GM12878 (cell line): ENCODE measurements at regions not wholly inside any gene's neighbourhood (a gene's known extent, or its start where the extent isn't known, plus 50 kb on each side); places are given as distances from the start of the nearest gene placed in this dataset.

Source experiments
- SP1 ChIP-seq: IDR thresholded peaks from one replicate; pipeline ENCODE4 v1.6.1; 2011; ENCODE audit warnings: low read depth, low read length
- SUPT20H ChIP-seq: IDR thresholded peaks from 2 replicates; pipeline ENCODE4 v1.6.1; 2011; ENCODE audit warnings: low read depth, mild to moderate bottlenecking, low read length, moderate library complexity, borderline replicate concordance; ENCODE audit not compliant: control insufficient read depth
- TCF3 ChIP-seq: IDR thresholded peaks from 2 replicates; pipeline ENCODE4 v1.6.1; 2012; ENCODE audit warnings: low read depth, mild to moderate bottlenecking, low read length, borderline replicate concordance; ENCODE audit not compliant: insufficient read depth
- TF ChIP-seq, protein P1 (sequence below): IDR thresholded peaks from 2 replicates; pipeline ENCODE4 v1.6.1; 2012; ENCODE audit warnings: mild to moderate bottlenecking, low read depth, low read length
- TF ChIP-seq, protein P2 (sequence below): fragments of 450-650 bp; IDR thresholded peaks from 2 replicates; pipeline ENCODE4 v1.6.1; 2017; ENCODE audit warnings: mild to moderate bottlenecking, low read depth, inconsistent platforms; ENCODE audit not compliant: poor library complexity, severe bottlenecking
- TF ChIP-seq, protein P3 (sequence below): IDR thresholded peaks from 2 replicates; pipeline ENCODE4 v1.6.1; 2012; ENCODE audit warnings: low read depth, low read length, improper control_type of control experiment
- TF ChIP-seq, protein P4 (sequence below): fragments of 150-350 bp; IDR thresholded peaks from 2 replicates; pipeline ENCODE4 v1.6.1; 2014; ENCODE audit warnings: mild to moderate bottlenecking, low read depth, low read length

DNA sequence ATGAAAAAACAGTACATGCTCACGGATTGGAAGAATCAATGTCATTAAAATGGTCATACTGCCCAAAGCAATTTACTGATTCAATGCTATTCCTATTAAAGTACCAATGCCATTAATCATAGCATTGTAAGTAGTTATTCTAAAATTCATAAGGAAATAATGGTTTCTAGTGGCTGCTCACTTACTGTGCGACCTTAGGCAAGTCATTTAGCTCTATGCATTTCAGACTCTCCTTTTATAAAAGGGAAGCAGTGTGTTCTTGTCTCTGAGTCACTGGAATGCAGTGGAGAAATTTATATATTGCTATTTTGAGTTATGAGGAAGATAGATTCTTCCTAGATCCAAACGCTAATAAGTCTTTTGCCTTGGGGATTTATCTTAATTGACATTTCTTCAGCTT is 174.8 kb downstream of the KCNA4 start (continued):
- TF ChIP-seq, protein P1, sequence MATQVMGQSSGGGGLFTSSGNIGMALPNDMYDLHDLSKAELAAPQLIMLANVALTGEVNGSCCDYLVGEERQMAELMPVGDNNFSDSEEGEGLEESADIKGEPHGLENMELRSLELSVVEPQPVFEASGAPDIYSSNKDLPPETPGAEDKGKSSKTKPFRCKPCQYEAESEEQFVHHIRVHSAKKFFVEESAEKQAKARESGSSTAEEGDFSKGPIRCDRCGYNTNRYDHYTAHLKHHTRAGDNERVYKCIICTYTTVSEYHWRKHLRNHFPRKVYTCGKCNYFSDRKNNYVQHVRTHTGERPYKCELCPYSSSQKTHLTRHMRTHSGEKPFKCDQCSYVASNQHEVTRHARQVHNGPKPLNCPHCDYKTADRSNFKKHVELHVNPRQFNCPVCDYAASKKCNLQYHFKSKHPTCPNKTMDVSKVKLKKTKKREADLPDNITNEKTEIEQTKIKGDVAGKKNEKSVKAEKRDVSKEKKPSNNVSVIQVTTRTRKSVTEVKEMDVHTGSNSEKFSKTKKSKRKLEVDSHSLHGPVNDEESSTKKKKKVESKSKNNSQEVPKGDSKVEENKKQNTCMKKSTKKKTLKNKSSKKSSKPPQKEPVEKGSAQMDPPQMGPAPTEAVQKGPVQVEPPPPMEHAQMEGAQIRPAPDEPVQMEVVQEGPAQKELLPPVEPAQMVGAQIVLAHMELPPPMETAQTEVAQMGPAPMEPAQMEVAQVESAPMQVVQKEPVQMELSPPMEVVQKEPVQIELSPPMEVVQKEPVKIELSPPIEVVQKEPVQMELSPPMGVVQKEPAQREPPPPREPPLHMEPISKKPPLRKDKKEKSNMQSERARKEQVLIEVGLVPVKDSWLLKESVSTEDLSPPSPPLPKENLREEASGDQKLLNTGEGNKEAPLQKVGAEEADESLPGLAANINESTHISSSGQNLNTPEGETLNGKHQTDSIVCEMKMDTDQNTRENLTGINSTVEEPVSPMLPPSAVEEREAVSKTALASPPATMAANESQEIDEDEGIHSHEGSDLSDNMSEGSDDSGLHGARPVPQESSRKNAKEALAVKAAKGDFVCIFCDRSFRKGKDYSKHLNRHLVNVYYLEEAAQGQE, result no peak
- TF ChIP-seq, protein P2, sequence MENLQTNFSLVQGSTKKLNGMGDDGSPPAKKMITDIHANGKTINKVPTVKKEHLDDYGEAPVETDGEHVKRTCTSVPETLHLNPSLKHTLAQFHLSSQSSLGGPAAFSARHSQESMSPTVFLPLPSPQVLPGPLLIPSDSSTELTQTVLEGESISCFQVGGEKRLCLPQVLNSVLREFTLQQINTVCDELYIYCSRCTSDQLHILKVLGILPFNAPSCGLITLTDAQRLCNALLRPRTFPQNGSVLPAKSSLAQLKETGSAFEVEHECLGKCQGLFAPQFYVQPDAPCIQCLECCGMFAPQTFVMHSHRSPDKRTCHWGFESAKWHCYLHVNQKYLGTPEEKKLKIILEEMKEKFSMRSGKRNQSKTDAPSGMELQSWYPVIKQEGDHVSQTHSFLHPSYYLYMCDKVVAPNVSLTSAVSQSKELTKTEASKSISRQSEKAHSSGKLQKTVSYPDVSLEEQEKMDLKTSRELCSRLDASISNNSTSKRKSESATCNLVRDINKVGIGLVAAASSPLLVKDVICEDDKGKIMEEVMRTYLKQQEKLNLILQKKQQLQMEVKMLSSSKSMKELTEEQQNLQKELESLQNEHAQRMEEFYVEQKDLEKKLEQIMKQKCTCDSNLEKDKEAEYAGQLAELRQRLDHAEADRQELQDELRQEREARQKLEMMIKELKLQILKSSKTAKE, result no peak
- TF ChIP-seq TCF3, result no peak
- TF ChIP-seq, protein P3, sequence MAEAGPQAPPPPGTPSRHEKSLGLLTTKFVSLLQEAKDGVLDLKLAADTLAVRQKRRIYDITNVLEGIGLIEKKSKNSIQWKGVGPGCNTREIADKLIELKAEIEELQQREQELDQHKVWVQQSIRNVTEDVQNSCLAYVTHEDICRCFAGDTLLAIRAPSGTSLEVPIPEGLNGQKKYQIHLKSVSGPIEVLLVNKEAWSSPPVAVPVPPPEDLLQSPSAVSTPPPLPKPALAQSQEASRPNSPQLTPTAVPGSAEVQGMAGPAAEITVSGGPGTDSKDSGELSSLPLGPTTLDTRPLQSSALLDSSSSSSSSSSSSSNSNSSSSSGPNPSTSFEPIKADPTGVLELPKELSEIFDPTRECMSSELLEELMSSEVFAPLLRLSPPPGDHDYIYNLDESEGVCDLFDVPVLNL, result no peak
- TF ChIP-seq SUPT20H, result no peak
- no peak for TF ChIP-seq SP1
- TF ChIP-seq, protein P4, sequence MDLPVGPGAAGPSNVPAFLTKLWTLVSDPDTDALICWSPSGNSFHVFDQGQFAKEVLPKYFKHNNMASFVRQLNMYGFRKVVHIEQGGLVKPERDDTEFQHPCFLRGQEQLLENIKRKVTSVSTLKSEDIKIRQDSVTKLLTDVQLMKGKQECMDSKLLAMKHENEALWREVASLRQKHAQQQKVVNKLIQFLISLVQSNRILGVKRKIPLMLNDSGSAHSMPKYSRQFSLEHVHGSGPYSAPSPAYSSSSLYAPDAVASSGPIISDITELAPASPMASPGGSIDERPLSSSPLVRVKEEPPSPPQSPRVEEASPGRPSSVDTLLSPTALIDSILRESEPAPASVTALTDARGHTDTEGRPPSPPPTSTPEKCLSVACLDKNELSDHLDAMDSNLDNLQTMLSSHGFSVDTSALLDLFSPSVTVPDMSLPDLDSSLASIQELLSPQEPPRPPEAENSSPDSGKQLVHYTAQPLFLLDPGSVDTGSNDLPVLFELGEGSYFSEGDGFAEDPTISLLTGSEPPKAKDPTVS, result no peak
- TF ChIP-seq, all 136 proteins: peak for 0
